SK-N-SH treated with all-trans-retinoic acid at 6 μM for 48 hours (cell line): ENCODE measurements at regions not wholly inside any gene's neighbourhood (a gene's known extent, or its start where the extent isn't known, plus 50 kb on each side); places are given as distances from the start of the nearest gene placed in this dataset.

ENCODE experiments used
- ATAC-seq: fragments of 200-7000 bp; cut with Tn5 transposase; 3 replicates; pipeline ENCODE4 v1.9.1; 2020; ENCODE audit warnings: mild to moderate bottlenecking, moderate library complexity
- ARNTL ChIP-seq: fragments of 450-650 bp; formaldehyde crosslinking; IDR thresholded peaks from 2 replicates; pipeline ENCODE4 v1.5.0; 2020; ENCODE audit warnings: low read depth, mild to moderate bottlenecking, moderate library complexity, borderline replicate concordance
- BACH2 ChIP-seq: fragments of 250-450 bp; sonication (Bioruptor Pico); IDR thresholded peaks from 2 replicates; pipeline ENCODE4 v1.9.0; 2021; ENCODE audit warnings: mild to moderate bottlenecking, borderline replicate concordance
- CSDC2 ChIP-seq: fragments of 250-450 bp; sonication (Bioruptor Pico); IDR thresholded peaks from 2 replicates; pipeline ENCODE4 v1.5.0; 2020; ENCODE audit warnings: mild to moderate bottlenecking, moderate library complexity
- CSRNP3 ChIP-seq: fragments of 250-450 bp; sonication (Bioruptor Pico); IDR thresholded peaks from 2 replicates; pipeline ENCODE4 v1.5.1; 2021; ENCODE audit warnings: mild to moderate bottlenecking, moderate library complexity
- ESRRG ChIP-seq: fragments of 250-450 bp; sonication (Bioruptor Pico); IDR thresholded peaks from 2 replicates; pipeline ENCODE4 v1.6.1; 2021; ENCODE audit warnings: mild to moderate bottlenecking
- GLIS3 ChIP-seq: fragments of 250-450 bp; sonication (Bioruptor Pico); IDR thresholded peaks from 2 replicates; pipeline ENCODE4 v1.5.0; 2020; ENCODE audit warnings: mild to moderate bottlenecking, moderate library complexity
- OSR1 ChIP-seq: fragments of 250-450 bp; sonication (Bioruptor Pico); IDR thresholded peaks from 2 replicates; pipeline ENCODE4 v1.8.0; 2022; ENCODE audit warnings: moderate library complexity, mild to moderate bottlenecking, inconsistent platforms
- PPARA ChIP-seq: fragments of 250-450 bp; sonication (Bioruptor Pico); IDR thresholded peaks from 2 replicates; pipeline ENCODE4 v1.5.0; 2020; ENCODE audit warnings: mild to moderate bottlenecking, borderline replicate concordance
- RARB ChIP-seq: fragments of 250-450 bp; sonication (Bioruptor Pico); IDR thresholded peaks from 2 replicates; pipeline ENCODE4 v1.8.0; 2021; ENCODE audit warnings: mild to moderate bottlenecking, moderate library complexity
- SNAI2 ChIP-seq: fragments of 250-450 bp; sonication (Bioruptor Pico); IDR thresholded peaks from 2 replicates; pipeline ENCODE4 v1.5.0; 2020; ENCODE audit warnings: mild to moderate bottlenecking, moderate library complexity
- TOX ChIP-seq: fragments of 250-450 bp; sonication (Bioruptor Pico); IDR thresholded peaks from 2 replicates; pipeline ENCODE4 v1.8.0; 2021; ENCODE audit warnings: mild to moderate bottlenecking, moderate library complexity, borderline replicate concordance
- ZC3H10 ChIP-seq: fragments of 250-450 bp; sonication (Bioruptor Pico); IDR thresholded peaks from 2 replicates; pipeline ENCODE4 v1.5.1; 2021; ENCODE audit warnings: mild to moderate bottlenecking, moderate library complexity
- ZFP3 ChIP-seq: fragments of 250-450 bp; sonication (Bioruptor Pico); IDR thresholded peaks from 2 replicates; pipeline ENCODE4 v1.5.0; 2020; ENCODE audit warnings: mild to moderate bottlenecking, moderate library complexity
- ZFP30 ChIP-seq: fragments of 450-650 bp; formaldehyde crosslinking; IDR thresholded peaks from 2 replicates; pipeline ENCODE4 v1.5.0; 2022; ENCODE audit warnings: mild to moderate bottlenecking, moderate library complexity
- ZNF565 ChIP-seq: fragments of 450-650 bp; formaldehyde crosslinking; conservative IDR thresholded peaks from 2 replicates; pipeline ENCODE4 v1.5.0; 2020; ENCODE audit warnings: low read depth, mild to moderate bottlenecking, moderate library complexity
- ZNF70 ChIP-seq: fragments of 450-650 bp; formaldehyde crosslinking; IDR thresholded peaks from 2 replicates; pipeline ENCODE4 v1.5.0; 2020; ENCODE audit warnings: mild to moderate bottlenecking, moderate library complexity
- ZNF8 ChIP-seq: fragments of 450-650 bp; formaldehyde crosslinking; IDR thresholded peaks from 2 replicates; pipeline ENCODE4 v1.5.0; 2020; ENCODE audit warnings: mild to moderate bottlenecking, moderate library complexity
- TF ChIP-seq, protein P1 (sequence below): fragments of 250-450 bp; sonication (Bioruptor Pico); IDR thresholded peaks from 2 replicates; pipeline ENCODE4 v1.8.0; 2021; ENCODE audit warnings: low read depth, mild to moderate bottlenecking, moderate library complexity, borderline replicate concordance
- TF ChIP-seq, protein P2 (sequence below): fragments of 250-450 bp; sonication (Bioruptor Pico); IDR thresholded peaks from 2 replicates; pipeline ENCODE4 v1.5.0; 2020; ENCODE audit warnings: mild to moderate bottlenecking, moderate library complexity
- TF ChIP-seq, protein P3 (sequence below): fragments of 250-450 bp; sonication (Bioruptor Pico); IDR thresholded peaks from 2 replicates; pipeline ENCODE4 v1.8.0; 2020; ENCODE audit warnings: mild to moderate bottlenecking, moderate library complexity, borderline replicate concordance
- TF ChIP-seq, protein P4 (sequence below): fragments of 250-450 bp; sonication (Bioruptor Pico); IDR thresholded peaks from 2 replicates; pipeline ENCODE4 v1.5.1; 2020; ENCODE audit warnings: low read depth, mild to moderate bottlenecking, moderate library complexity

GRCh38 chr4:17368408-17368807, 143.5 kb downstream of the QDPR start (continued):
- no peak for TF ChIP-seq CSRNP3 (CRISPR knock-in tag)
- TF ChIP-seq ZNF565 (CRISPR knock-in tag), result no peak
- TF ChIP-seq ZFP30 (CRISPR knock-in tag), result no peak
- no peak for TF ChIP-seq BACH2 (CRISPR knock-in tag)
- TF ChIP-seq ZNF70 (CRISPR knock-in tag), result no peak
- no peak for TF ChIP-seq RARB (CRISPR knock-in tag)
- no peak for TF ChIP-seq CSDC2 (CRISPR knock-in tag)
- TF ChIP-seq, protein P1, sequence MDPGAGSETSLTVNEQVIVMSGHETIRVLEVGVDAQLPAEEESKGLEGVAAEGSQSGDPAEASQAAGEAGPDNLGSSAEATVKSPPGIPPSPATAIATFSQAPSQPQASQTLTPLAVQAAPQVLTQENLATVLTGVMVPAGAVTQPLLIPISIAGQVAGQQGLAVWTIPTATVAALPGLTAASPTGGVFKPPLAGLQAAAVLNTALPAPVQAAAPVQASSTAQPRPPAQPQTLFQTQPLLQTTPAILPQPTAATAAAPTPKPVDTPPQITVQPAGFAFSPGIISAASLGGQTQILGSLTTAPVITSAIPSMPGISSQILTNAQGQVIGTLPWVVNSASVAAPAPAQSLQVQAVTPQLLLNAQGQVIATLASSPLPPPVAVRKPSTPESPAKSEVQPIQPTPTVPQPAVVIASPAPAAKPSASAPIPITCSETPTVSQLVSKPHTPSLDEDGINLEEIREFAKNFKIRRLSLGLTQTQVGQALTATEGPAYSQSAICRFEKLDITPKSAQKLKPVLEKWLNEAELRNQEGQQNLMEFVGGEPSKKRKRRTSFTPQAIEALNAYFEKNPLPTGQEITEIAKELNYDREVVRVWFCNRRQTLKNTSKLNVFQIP, result no peak

- TF ChIP-seq, protein P2, sequence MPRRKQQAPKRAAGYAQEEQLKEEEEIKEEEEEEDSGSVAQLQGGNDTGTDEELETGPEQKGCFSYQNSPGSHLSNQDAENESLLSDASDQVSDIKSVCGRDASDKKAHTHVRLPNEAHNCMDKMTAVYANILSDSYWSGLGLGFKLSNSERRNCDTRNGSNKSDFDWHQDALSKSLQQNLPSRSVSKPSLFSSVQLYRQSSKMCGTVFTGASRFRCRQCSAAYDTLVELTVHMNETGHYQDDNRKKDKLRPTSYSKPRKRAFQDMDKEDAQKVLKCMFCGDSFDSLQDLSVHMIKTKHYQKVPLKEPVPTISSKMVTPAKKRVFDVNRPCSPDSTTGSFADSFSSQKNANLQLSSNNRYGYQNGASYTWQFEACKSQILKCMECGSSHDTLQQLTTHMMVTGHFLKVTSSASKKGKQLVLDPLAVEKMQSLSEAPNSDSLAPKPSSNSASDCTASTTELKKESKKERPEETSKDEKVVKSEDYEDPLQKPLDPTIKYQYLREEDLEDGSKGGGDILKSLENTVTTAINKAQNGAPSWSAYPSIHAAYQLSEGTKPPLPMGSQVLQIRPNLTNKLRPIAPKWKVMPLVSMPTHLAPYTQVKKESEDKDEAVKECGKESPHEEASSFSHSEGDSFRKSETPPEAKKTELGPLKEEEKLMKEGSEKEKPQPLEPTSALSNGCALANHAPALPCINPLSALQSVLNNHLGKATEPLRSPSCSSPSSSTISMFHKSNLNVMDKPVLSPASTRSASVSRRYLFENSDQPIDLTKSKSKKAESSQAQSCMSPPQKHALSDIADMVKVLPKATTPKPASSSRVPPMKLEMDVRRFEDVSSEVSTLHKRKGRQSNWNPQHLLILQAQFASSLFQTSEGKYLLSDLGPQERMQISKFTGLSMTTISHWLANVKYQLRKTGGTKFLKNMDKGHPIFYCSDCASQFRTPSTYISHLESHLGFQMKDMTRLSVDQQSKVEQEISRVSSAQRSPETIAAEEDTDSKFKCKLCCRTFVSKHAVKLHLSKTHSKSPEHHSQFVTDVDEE, result no peak
- no peak for TF ChIP-seq ESRRG (CRISPR knock-in tag)
- no peak for TF ChIP-seq RARB (CRISPR knock-in tag)
- TF ChIP-seq ZC3H10 (CRISPR knock-in tag), result no peak
- no peak for TF ChIP-seq OSR1 (CRISPR knock-in tag)
- no peak for ATAC-seq
Observed at GRCh38 chr4:17367201-17367600, 144.7 kb downstream of the QDPR start.

DNA sequence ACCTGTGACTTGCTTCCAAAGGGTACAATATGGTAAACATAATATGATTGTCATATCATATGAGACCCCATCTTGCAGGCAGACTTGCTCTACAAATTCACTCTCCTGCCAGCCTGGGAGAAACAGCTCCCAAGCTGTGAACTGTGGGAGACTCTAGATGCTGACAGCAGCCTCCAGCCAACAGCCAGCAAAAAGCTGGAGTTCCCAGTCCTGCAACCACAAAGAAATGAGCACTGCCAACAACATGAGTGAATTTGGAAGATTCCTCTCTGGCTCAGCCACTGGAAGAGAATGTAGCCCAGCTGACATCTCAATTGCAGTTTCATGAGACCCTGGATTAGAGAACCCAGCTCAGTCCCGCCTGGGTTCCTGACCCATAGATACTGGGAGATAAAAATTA, 145.4 kb downstream of the QDPR start:
- no peak for TF ChIP-seq TOX (CRISPR knock-in tag)
- TF ChIP-seq ZNF565 (CRISPR knock-in tag), result no peak
- TF ChIP-seq OSR1 (CRISPR knock-in tag), result no peak
- no peak for TF ChIP-seq CSDC2 (CRISPR knock-in tag)
- TF ChIP-seq SNAI2 (CRISPR knock-in tag), result no peak
- no peak for TF ChIP-seq ZNF70 (CRISPR knock-in tag)
- TF ChIP-seq, protein P1, result no peak
- TF ChIP-seq ZC3H10 (CRISPR knock-in tag), result no peak
- TF ChIP-seq ZFP3 (CRISPR knock-in tag), result no peak
- TF ChIP-seq, protein P3, sequence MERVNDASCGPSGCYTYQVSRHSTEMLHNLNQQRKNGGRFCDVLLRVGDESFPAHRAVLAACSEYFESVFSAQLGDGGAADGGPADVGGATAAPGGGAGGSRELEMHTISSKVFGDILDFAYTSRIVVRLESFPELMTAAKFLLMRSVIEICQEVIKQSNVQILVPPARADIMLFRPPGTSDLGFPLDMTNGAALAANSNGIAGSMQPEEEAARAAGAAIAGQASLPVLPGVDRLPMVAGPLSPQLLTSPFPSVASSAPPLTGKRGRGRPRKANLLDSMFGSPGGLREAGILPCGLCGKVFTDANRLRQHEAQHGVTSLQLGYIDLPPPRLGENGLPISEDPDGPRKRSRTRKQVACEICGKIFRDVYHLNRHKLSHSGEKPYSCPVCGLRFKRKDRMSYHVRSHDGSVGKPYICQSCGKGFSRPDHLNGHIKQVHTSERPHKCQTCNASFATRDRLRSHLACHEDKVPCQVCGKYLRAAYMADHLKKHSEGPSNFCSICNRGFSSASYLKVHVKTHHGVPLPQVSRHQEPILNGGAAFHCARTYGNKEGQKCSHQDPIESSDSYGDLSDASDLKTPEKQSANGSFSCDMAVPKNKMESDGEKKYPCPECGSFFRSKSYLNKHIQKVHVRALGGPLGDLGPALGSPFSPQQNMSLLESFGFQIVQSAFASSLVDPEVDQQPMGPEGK (CRISPR knock-in tag), result no peak
- TF ChIP-seq, protein P4, sequence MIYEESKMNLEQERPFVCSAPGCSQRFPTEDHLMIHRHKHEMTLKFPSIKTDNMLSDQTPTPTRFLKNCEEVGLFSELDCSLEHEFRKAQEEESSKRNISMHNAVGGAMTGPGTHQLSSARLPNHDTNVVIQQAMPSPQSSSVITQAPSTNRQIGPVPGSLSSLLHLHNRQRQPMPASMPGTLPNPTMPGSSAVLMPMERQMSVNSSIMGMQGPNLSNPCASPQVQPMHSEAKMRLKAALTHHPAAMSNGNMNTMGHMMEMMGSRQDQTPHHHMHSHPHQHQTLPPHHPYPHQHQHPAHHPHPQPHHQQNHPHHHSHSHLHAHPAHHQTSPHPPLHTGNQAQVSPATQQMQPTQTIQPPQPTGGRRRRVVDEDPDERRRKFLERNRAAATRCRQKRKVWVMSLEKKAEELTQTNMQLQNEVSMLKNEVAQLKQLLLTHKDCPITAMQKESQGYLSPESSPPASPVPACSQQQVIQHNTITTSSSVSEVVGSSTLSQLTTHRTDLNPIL (CRISPR knock-in tag), result no peak
- TF ChIP-seq ARNTL (CRISPR knock-in tag), result no peak
- no peak for TF ChIP-seq BACH2 (CRISPR knock-in tag)
- TF ChIP-seq ZNF8 (CRISPR knock-in tag), result no peak
- TF ChIP-seq ZFP30 (CRISPR knock-in tag), result no peak
- TF ChIP-seq PPARA (CRISPR knock-in tag), result no peak
- no peak for TF ChIP-seq GLIS3 (CRISPR knock-in tag)
- TF ChIP-seq, protein P2, result no peak
- ATAC-seq, result no peak
